H1 (cell line): ENCODE measurements at regions not wholly inside any gene's neighbourhood (a gene's known extent, or its start where the extent isn't known, plus 50 kb on each side); places are given as distances from the start of the nearest gene placed in this dataset.

Experiments used
- CHD7 ChIP-seq: fragments of 300-600 bp; sonication (generic); IDR thresholded peaks from 2 replicates; pipeline ENCODE4 v1.7.1; 2012; ENCODE audit warnings: low read length, moderate library complexity, mild to moderate bottlenecking, inconsistent platforms; ENCODE audit not compliant: insufficient replicate concordance

DNA sequence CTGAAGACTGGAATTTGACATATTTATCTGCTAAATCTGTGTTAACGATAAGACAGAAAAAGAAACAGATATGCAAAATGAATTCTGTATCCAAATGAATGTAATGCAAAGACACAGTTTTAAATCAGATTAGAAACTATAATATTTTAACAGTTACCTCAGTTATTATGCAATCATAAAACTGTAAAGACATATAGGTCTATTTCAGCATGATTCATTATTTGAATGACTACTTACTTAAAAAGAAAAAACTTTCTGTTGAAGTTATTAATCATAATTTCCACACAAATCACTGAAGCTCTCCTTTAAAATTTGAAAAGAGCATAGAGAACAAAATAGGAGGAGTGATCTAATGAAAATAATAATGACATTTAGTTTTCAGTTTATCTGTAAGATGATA lies 742.6 kb downstream of the FSCB start (continued):
- TF ChIP-seq CHD7: no peak
